ENCODE measurements at regions not wholly inside any gene's neighbourhood (a gene's known extent, or its start where the extent isn't known, plus 50 kb on each side); places are given as distances from the start of the nearest gene placed in this dataset.

DNA sequence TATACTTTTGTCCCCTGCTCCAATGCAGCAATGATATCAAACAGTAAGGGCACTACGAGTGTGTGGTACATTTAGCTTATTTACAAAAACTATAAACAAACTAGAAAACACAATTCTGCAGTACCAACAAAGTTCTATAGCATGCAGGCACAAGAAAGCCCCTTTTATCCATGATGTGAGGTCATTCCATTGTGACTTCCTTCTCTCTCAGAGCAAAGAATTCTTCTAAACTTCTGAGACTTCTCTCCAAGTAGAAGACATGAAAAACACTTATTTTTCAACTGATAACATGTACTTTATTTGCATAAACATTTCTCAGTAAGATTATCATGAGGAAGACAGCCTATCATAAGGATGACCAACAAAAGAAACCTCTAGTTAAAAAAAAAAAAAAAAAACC lies 569.8 kb downstream of the TLE1 start:
- no peak for DNase-seq (ENCODE audit: low read depth in 2 of 2)

GRCh38 chr9:81118416-81118815 lies 570.9 kb downstream of the TLE1 start:
- DNase-seq (ENCODE audit: low read depth in 2 of 2), result no peak

DNA sequence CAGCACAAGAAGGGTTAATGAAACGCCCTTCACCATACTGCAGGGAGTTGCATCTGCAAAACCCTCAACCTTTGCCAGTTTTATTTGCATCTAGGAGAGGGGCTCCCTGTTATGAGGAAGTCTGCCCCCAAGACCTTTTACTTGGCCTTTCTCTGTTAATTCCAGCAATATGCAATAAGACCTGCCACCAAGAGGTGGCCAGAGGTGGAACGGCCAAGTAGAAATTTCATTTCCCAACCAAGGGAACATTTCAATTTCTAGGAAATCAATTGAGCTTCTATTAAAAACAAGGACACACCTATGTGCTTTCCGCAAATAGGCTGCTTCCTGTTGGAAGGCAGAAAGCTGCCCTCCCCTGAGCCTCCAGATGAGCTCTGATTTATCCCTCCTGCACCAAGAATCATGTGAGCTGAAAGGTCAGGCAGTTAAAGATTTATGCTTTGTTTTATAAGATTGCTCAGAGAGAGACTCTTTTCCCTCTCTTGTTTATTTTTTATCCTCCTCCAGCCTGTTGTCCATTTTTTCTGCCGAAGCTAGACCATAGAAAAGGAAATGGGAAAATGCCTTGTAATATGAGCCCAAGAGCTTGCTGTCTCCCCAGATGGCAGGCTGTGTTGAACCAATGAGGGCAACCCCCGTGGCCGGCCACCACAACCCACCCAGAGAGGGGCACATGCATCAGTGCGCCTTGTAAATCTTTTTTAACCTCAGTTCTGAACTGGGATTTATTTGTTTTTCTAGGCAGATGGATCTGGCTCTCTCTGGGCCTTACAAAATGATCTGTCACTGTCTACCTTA lies 572.8 kb downstream of the TLE1 start:
- no peak for DNase-seq (ENCODE audit: low read depth in 2 of 2)

- no peak for DNase-seq (ENCODE audit: low read depth in 2 of 2)
Observed at GRCh38 chr9:81113453-81114124, 575.8 kb downstream of the TLE1 start.

GRCh38 chr9:81112627-81113452 lies 576.5 kb downstream of the TLE1 start:
- no peak for DNase-seq (ENCODE audit: low read depth in 2 of 2)

DNA sequence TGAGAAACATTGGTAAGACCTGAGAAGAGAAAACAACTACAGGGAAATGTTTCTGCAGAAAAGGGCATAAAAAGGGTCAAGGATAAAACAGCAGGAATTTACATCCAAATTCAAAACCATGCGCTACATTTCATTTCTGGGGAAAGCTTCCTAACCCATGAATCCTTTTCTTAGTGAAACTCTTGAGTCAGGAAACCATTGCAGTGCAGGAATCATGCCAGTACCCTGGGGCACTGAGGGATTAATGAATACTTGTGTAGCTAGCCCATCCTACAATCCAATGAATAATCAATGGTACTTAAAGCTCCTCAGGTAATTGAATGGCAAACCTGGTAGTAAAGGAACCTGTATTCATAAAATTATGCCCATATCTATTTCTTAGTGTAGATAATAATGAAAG lies 580.5 kb downstream of the TLE1 start:
- DNase-seq (ENCODE audit: low read depth in 2 of 2), result no peak

GRCh38 chr9:81108391-81108790 lies 581.0 kb downstream of the TLE1 start:
- DNase-seq (ENCODE audit: low read depth in 2 of 2), result no peak

GRCh38 chr9:81103597-81104471 lies 585.5 kb downstream of the TLE1 start:
- DNase-seq (ENCODE audit: low read depth in 2 of 2), result no peak

- no peak for DNase-seq (ENCODE audit: low read depth in 2 of 2)
Observed at GRCh38 chr9:81097131-81097847, 592.1 kb downstream of the TLE1 start.

DNA sequence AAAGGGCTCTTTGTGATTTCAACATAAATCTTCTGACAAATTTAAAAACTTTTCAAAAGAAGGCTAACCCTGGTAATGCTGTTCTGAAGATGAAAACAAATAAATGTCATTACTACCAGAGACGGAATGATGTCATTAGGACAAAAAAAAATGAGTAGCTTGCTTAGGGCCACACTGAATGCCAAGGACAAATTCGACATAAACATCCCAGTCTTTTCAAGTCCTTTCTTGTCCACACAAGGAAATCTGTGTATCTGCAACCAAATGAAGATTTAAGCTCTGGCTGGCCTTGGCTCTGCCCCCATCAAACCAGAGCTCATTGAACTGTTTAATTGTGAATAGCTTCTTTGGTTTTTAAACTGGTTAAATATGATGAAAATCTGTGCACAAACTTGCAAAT lies 592.7 kb downstream of the TLE1 start:
- DNase-seq (ENCODE audit: low read depth in 2 of 2), result no peak

DNA sequence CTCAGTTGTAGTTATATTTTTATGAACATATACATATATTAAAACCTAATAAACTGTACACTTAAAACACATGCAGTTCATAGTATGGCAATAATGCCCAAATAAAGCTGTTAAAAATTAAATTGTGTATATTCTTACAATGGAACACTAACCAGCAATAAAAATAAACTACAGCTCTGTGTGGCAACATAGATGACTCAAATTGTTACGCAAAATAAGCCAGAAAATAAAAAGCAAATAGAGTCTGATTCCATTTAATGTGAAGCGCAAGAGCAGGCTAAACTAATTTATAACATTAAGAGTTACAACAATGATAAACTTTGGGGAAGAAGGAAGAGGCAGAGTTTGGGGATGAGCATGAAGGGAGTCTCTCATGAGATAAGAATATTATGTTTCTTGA lies 597.3 kb downstream of the TLE1 start:
- no peak for DNase-seq (ENCODE audit: low read depth in 2 of 2)

- no peak for DNase-seq (ENCODE audit: low read depth in 2 of 2)
Observed at GRCh38 chr9:81088341-81088740, 601.0 kb downstream of the TLE1 start.

GRCh38 chr9:81086416-81086815 lies 602.9 kb downstream of the TLE1 start:
- no peak for DNase-seq (ENCODE audit: low read depth in 2 of 2)

- DNase-seq (ENCODE audit: low read depth in 2 of 2), result peak; percentile 15 to 33
Observed at GRCh38 chr9:81083854-81084512, 605.4 kb downstream of the TLE1 start.

- no peak for DNase-seq (ENCODE audit: low read depth in 2 of 2)
Observed at GRCh38 chr9:81083067-81083466, 606.3 kb downstream of the TLE1 start.

GRCh38 chr9:81082221-81082620 lies 607.1 kb downstream of the TLE1 start:
- DNase-seq (ENCODE audit: low read depth in 2 of 2), result peak; percentile 60

GRCh38 chr9:81080900-81081299 lies 608.4 kb downstream of the TLE1 start:
- no peak for DNase-seq (ENCODE audit: low read depth in 2 of 2)

- no peak for DNase-seq (ENCODE audit: low read depth in 2 of 2)
Observed at GRCh38 chr9:81080185-81080584, 609.2 kb downstream of the TLE1 start.

DNA sequence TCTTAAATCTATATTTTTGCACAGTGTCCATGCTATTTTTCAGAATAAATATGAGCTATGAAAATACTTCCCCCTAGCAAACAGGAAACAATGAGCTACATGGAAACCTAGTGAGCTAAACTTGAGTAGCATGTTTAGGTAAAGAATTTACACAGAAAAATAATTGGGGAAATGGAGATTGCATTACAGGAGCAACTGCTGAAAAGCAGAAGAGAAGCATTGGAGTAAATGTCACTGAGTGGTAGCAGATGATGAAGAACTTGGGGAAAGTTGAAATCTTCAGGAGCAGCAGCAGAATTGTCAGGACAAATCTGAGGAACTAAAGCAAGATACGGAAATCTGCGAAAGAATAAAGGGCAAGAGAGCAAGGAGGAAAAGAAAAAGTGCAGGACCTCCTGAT lies 610.3 kb downstream of the TLE1 start:
- DNase-seq (ENCODE audit: low read depth in 2 of 2), result no peak

DNA sequence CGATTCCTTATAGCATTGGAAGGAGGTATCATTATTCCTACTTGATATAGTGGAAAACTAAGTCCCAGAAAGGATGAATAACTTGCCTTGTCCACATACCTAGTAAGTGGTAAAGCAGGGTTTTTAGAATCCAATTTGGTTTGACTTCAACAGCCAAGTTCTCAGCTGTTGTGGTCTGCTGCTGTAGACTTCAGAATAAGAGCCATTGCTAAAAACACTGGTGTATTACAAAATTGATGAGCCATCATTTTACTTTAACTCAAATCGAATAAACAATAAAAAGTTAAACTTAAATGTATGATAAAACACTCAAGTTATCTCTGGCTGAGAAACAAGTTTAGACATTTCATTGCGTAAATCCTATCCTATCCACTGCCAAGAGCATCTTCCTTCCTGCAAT lies 610.8 kb downstream of the TLE1 start:
- no peak for DNase-seq (ENCODE audit: low read depth in 2 of 2)
